ENCODE measurements at regions not wholly inside any gene's neighbourhood (a gene's known extent, or its start where the extent isn't known, plus 50 kb on each side); places are given as distances from the start of the nearest gene placed in this dataset.

DNA sequence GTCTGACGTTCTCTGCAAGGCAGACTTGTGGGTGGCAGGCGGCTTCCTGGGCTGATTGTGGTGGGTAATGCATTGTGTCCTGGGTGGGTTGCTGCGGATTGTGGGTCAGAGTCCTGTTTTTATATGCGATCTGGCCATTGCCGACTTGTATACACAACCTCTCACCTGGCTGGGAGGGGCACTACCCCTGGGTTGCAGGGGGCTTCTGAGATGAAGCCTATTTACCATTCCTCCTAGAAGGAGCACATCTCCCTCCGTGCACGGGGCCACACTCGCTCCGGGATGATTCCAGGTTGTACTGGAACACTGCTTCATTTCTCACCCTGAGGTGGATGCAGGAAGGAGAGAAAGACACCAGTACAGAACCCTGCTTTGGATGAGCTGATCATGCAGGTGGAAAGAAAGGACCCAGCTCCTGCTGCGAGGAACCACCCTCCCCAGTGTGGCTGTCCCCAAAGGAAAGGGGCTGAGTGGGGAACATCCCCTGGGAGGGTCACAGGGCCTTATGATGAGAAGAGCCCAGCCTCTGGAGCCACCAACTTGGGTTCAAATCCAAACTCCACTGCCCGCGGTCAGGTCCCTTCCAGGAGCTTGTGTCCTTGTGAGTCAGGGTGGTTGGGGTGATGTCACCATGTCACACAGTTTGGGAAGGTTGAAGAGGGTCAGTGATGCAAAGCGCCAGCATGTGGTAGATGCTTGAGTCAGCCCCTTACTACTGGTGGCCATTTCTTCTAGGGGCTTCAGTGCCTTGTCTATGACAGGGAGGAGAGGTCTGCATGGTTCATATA, 151.8 kb upstream of the COL5A1 start:
- H4K91ac ChIP-seq (ENCODE audit: insufficient read depth, low read depth, low read length): no peak overlapping the region
- H3K36me3 ChIP-seq (ENCODE audit: control insufficient read depth, insufficient read depth, low read length): no peaks in the 10 kb centered on the region
- intact Hi-C loops (cut with micrococcal nuclease) (no loop called here), in situ Hi-C loops (cut with MboI; ENCODE audit: low sequenced_read_pairs) (no loop called here), dilution Hi-C loops (cut with HindIII; ENCODE audit: low sequenced_read_pairs, unreplicated experiment) (no loop called here)
- H3K9me1 ChIP-seq (ENCODE audit: insufficient read depth, low read length): no peaks in the 10 kb centered on the region
- H3K4me3 ChIP-seq (ENCODE audit: insufficient read depth, low read depth, low read length): no peak overlapping the region
- no peak overlapping the region for H3K4me2 ChIP-seq (ENCODE audit: low read depth, low read length)
- ChIA-PET CTCF (no interaction called here), POLR2A (ENCODE audit: unreplicated experiment) (no interaction called here)
- H3K14ac ChIP-seq (replicated peaks; ENCODE audit: low read depth, low read length): no peak overlapping the region
- H4K20me1 ChIP-seq (ENCODE audit: insufficient read depth, low read length): no peaks in the 10 kb centered on the region
- no peak overlapping the region for H4K8ac ChIP-seq (ENCODE audit: low read depth in 2 of 2, low read length in 2 of 2)
- no peaks in the 10 kb centered on the region for H3K79me1 ChIP-seq (ENCODE audit: low read depth in 1 of 2, low read length in 2 of 2)
- peaks cover 5% of the 10 kb centered on the region for H3K27me3 ChIP-seq (ENCODE audit: control insufficient read depth, insufficient read depth, low read length)
- peak overlapping the region; percentile 35; the same call in 1 of the 2 replicates for H2AK5ac ChIP-seq (ENCODE audit: low read depth, low read length)
- H2BK5ac ChIP-seq (ENCODE audit: low read depth, low read length, poor library complexity, severe bottlenecking): no peak overlapping the region
- no peak overlapping the region; the same call in 2 of the 3 replicates for H2BK15ac ChIP-seq (ENCODE audit: low read depth, low read length)
- H2AFZ ChIP-seq (replicated peaks; ENCODE audit: low read length, poor library complexity): no peak overlapping the region
- H3K9me3 ChIP-seq (ENCODE audit: control insufficient read depth, insufficient read depth, low read length): no peaks in the 10 kb centered on the region
- H3K4ac ChIP-seq (ENCODE audit: low read depth, low read length): no peak overlapping the region
- H2AK9ac ChIP-seq (replicated peaks; ENCODE audit: low read depth, low read length, poor library complexity): peak overlapping the region; percentile 58
- H3K4me1 ChIP-seq (ENCODE audit: control insufficient read depth, insufficient read depth, low read length): peaks cover 12% of the 10 kb centered on the region; the same call in 1 of the 2 replicates
- H3K56ac ChIP-seq (ENCODE audit: extremely low read depth, insufficient read depth, low read length): no peak overlapping the region
- no peak overlapping the region for H4K5ac ChIP-seq (ENCODE audit: low read depth, low read length)
- 87% methylated on average over 3 of the region's 13 CpGs; no CpG with 5 or more reads in 1 of the 2 experiments for WGBS, 2 experiments (ENCODE audit: extremely low coverage in 2 of 2, insufficient read length in 1 of 2)
- H3K18ac ChIP-seq (ENCODE audit: low read depth, low read length): no peak overlapping the region
- H3K23ac ChIP-seq (ENCODE audit: low read depth, low read length): no peak overlapping the region
- DNase-seq: no peak
- TF ChIP-seq POLR2A (IDR thresholded peaks at IDR 0.05; ENCODE audit: low read depth, low read length) (no peak), CHD1 (IDR thresholded peaks at IDR 0.05; ENCODE audit: low read depth, low read length) (no peak), MAFK (IDR thresholded peaks at IDR 0.05; ENCODE audit: low read depth, low read length) (no peak)
- no peak for ATAC-seq (ENCODE audit: low read depth)
- H3K9ac ChIP-seq (ENCODE audit: low read depth, low read length): no peak overlapping the region
- H2BK120ac ChIP-seq (ENCODE audit: low read depth, low read length): no peak overlapping the region
- H3K27ac ChIP-seq (ENCODE audit: insufficient read depth, low read length): no peak overlapping the region
- no TSS peak for BruUV-seq (replicated peaks)
- 0 out of 2 replicates have a peak overlapping the region, but pooled peaks have one; percentile 1 for H2BK20ac ChIP-seq (ENCODE audit: low read depth, low read length)

Measured in IMR-90 (cell line).